ENCODE measurements at regions not wholly inside any gene's neighbourhood (a gene's known extent, or its start where the extent isn't known, plus 50 kb on each side); places are given as distances from the start of the nearest gene placed in this dataset.

GRCh38 chr1:182170891-182171461, 109.5 kb upstream of the ZNF648 start:
- no peak overlapping the region for H3K9ac ChIP-seq (ENCODE audit: low read length in 3 of 3)
- DNase-seq, result peak in 2 of 5 donors; percentile 50 to 60
- no peak for TF ChIP-seq CTCF (IDR thresholded peaks at IDR 0.05; ENCODE audit: borderline replicate concordance, extremely low read depth, insufficient read depth)
- no peaks in the 10 kb centered on the region for H3K36me3 ChIP-seq (ENCODE audit: control insufficient read depth in 2 of 3, insufficient read depth in 3 of 3, low read length in 3 of 3)
- H3K9me3 ChIP-seq (ENCODE audit: control insufficient read depth in 2 of 3, insufficient read depth in 1 of 3, low read length in 3 of 3), result no peaks in the 10 kb centered on the region
- H3K4me1 ChIP-seq (ENCODE audit: control insufficient read depth in 2 of 3, insufficient read depth in 2 of 3, low read depth in 1 of 3, low read length in 3 of 3), result no peaks in the 10 kb centered on the region
- intact Hi-C loops (cut with DNase I), result no loop called here
- H3K4me3 ChIP-seq (ENCODE audit: low read length in 3 of 3), result no peak overlapping the region
- FAIRE-seq, result no peak
- H3K27me3 ChIP-seq (ENCODE audit: control insufficient read depth, insufficient read depth, low read length), result no peaks in the 10 kb centered on the region
- H3K27ac ChIP-seq (ENCODE audit: low read depth in 2 of 2, low read length in 2 of 2), result no peak overlapping the region

GRCh38 chr1:182169203-182169602, 107.7 kb upstream of the ZNF648 start:
- FAIRE-seq, result no peak
- H3K4me1 ChIP-seq (ENCODE audit: control insufficient read depth in 2 of 3, insufficient read depth in 2 of 3, low read depth in 1 of 3, low read length in 3 of 3), result no peaks in the 10 kb centered on the region
- H3K9me3 ChIP-seq (ENCODE audit: control insufficient read depth in 2 of 3, insufficient read depth in 1 of 3, low read length in 3 of 3), result no peaks in the 10 kb centered on the region
- H3K9ac ChIP-seq (ENCODE audit: low read length in 3 of 3), result no peak overlapping the region
- no peak overlapping the region for H3K27ac ChIP-seq (ENCODE audit: low read depth in 2 of 2, low read length in 2 of 2)
- DNase-seq, result no peak
- intact Hi-C loops (cut with DNase I), result no loop called here
- TF ChIP-seq CTCF (IDR thresholded peaks at IDR 0.05; ENCODE audit: borderline replicate concordance, extremely low read depth, insufficient read depth), result no peak
- H3K27me3 ChIP-seq (ENCODE audit: control insufficient read depth, insufficient read depth, low read length), result no peaks in the 10 kb centered on the region
- H3K36me3 ChIP-seq (ENCODE audit: control insufficient read depth in 2 of 3, insufficient read depth in 3 of 3, low read length in 3 of 3), result no peaks in the 10 kb centered on the region
- no peak overlapping the region for H3K4me3 ChIP-seq (ENCODE audit: low read length in 3 of 3)

- Histone ChIP-seq H3K27ac (ENCODE audit: low read depth in 2 of 2, low read length in 2 of 2) (no peak overlapping the region), H3K36me3 (ENCODE audit: control insufficient read depth in 2 of 3, insufficient read depth in 3 of 3, low read length in 3 of 3) (no peaks in the 10 kb centered on the region), H3K4me3 (ENCODE audit: low read length in 3 of 3) (no peak overlapping the region), H3K9me3 (ENCODE audit: control insufficient read depth in 2 of 3, insufficient read depth in 1 of 3, low read length in 3 of 3) (no peaks in the 10 kb centered on the region), H3K9ac (ENCODE audit: low read length in 3 of 3) (no peak overlapping the region), H3K4me1 (ENCODE audit: control insufficient read depth in 2 of 3, insufficient read depth in 2 of 3, low read depth in 1 of 3, low read length in 3 of 3) (peaks cover 0 to 5% (median 0%) of the 10 kb centered on the region in 3 donors), H3K27me3 (ENCODE audit: control insufficient read depth, insufficient read depth, low read length) (no peaks in the 10 kb centered on the region)
- no peak for TF ChIP-seq CTCF (IDR thresholded peaks at IDR 0.05; ENCODE audit: borderline replicate concordance, extremely low read depth, insufficient read depth)
- no peak for DNase-seq
- no peak for FAIRE-seq
- intact Hi-C loops (cut with DNase I), result no loop called here
Measured at GRCh38 chr1:182166750-182167149, 105.2 kb upstream of the ZNF648 start.

GRCh38 chr1:182166321-182166720, 104.8 kb upstream of the ZNF648 start:
- FAIRE-seq (no peak), DNase-seq (no peak)
- intact Hi-C loops (cut with DNase I), result no loop called here
- H3K27ac ChIP-seq (ENCODE audit: low read depth in 2 of 2, low read length in 2 of 2), result no peak overlapping the region
- H3K36me3 ChIP-seq (ENCODE audit: control insufficient read depth in 2 of 3, insufficient read depth in 3 of 3, low read length in 3 of 3), result no peaks in the 10 kb centered on the region
- peaks cover 0 to 5% (median 0%) of the 10 kb centered on the region in 3 donors for H3K4me1 ChIP-seq (ENCODE audit: control insufficient read depth in 2 of 3, insufficient read depth in 2 of 3, low read depth in 1 of 3, low read length in 3 of 3)
- no peaks in the 10 kb centered on the region for H3K9me3 ChIP-seq (ENCODE audit: control insufficient read depth in 2 of 3, insufficient read depth in 1 of 3, low read length in 3 of 3)
- no peaks in the 10 kb centered on the region for H3K27me3 ChIP-seq (ENCODE audit: control insufficient read depth, insufficient read depth, low read length)
- H3K9ac ChIP-seq (ENCODE audit: low read length in 3 of 3), result no peak overlapping the region
- no peak for TF ChIP-seq CTCF (IDR thresholded peaks at IDR 0.05; ENCODE audit: borderline replicate concordance, extremely low read depth, insufficient read depth)
- H3K4me3 ChIP-seq (ENCODE audit: low read length in 3 of 3), result no peak overlapping the region

Data from kidney (tissue), 13 donors.